ENCODE measurements at regions not wholly inside any gene's neighbourhood (a gene's known extent, or its start where the extent isn't known, plus 50 kb on each side); places are given as distances from the start of the nearest gene placed in this dataset.

GRCh38 chr2:123826729-123827271 is 198.3 kb upstream of the CNTNAP5 start:
- intact Hi-C loops (cut with DNase I): no loop called here
- TF ChIP-seq, protein P1, sequence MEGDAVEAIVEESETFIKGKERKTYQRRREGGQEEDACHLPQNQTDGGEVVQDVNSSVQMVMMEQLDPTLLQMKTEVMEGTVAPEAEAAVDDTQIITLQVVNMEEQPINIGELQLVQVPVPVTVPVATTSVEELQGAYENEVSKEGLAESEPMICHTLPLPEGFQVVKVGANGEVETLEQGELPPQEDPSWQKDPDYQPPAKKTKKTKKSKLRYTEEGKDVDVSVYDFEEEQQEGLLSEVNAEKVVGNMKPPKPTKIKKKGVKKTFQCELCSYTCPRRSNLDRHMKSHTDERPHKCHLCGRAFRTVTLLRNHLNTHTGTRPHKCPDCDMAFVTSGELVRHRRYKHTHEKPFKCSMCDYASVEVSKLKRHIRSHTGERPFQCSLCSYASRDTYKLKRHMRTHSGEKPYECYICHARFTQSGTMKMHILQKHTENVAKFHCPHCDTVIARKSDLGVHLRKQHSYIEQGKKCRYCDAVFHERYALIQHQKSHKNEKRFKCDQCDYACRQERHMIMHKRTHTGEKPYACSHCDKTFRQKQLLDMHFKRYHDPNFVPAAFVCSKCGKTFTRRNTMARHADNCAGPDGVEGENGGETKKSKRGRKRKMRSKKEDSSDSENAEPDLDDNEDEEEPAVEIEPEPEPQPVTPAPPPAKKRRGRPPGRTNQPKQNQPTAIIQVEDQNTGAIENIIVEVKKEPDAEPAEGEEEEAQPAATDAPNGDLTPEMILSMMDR (IDR thresholded peaks at IDR 0.05; ENCODE audit: borderline replicate concordance, extremely low read depth, insufficient read depth): no peak
- Histone ChIP-seq H3K4me3 (ENCODE audit: low read length in 3 of 3) (no peak overlapping the region), H3K9me3 (ENCODE audit: control insufficient read depth in 2 of 3, insufficient read depth in 1 of 3, low read length in 3 of 3) (no peaks in the 10 kb centered on the region), H3K4me1 (ENCODE audit: control insufficient read depth in 2 of 3, insufficient read depth in 2 of 3, low read depth in 1 of 3, low read length in 3 of 3) (no peaks in the 10 kb centered on the region), H3K9ac (ENCODE audit: low read length in 3 of 3) (no peak overlapping the region), H3K27ac (ENCODE audit: low read depth in 2 of 2, low read length in 2 of 2) (no peak overlapping the region), H3K36me3 (ENCODE audit: control insufficient read depth in 2 of 3, insufficient read depth in 3 of 3, low read length in 3 of 3) (no peaks in the 10 kb centered on the region), H3K27me3 (ENCODE audit: control insufficient read depth, insufficient read depth, low read length) (no peaks in the 10 kb centered on the region)
- no peak for FAIRE-seq
- peak in 1 of 5 donors; percentile 70 for DNase-seq

- no peak overlapping the region for H3K9ac ChIP-seq (ENCODE audit: low read length in 3 of 3)
- H3K4me3 ChIP-seq (ENCODE audit: low read length in 3 of 3): no peak overlapping the region
- intact Hi-C loops (cut with DNase I): no loop called here
- no peak for FAIRE-seq
- no peak for DNase-seq
- H3K27me3 ChIP-seq (ENCODE audit: control insufficient read depth, insufficient read depth, low read length): no peaks in the 10 kb centered on the region
- H3K4me1 ChIP-seq (ENCODE audit: control insufficient read depth in 2 of 3, insufficient read depth in 2 of 3, low read depth in 1 of 3, low read length in 3 of 3): no peaks in the 10 kb centered on the region
- H3K36me3 ChIP-seq (ENCODE audit: control insufficient read depth in 2 of 3, insufficient read depth in 3 of 3, low read length in 3 of 3): no peaks in the 10 kb centered on the region
- TF ChIP-seq, protein P1 (IDR thresholded peaks at IDR 0.05; ENCODE audit: borderline replicate concordance, extremely low read depth, insufficient read depth): no peak
- peaks cover 0 to 4% (median 0%) of the 10 kb centered on the region in 3 donors for H3K9me3 ChIP-seq (ENCODE audit: control insufficient read depth in 2 of 3, insufficient read depth in 1 of 3, low read length in 3 of 3)
- no peak overlapping the region for H3K27ac ChIP-seq (ENCODE audit: low read depth in 2 of 2, low read length in 2 of 2)
These were observed 185.8 kb upstream of the CNTNAP5 start for GRCh38 chr2:123839326-123839725.

GRCh38 chr2:123840016-123840415 is 185.1 kb upstream of the CNTNAP5 start:
- Histone ChIP-seq H3K9me3 (ENCODE audit: control insufficient read depth in 2 of 3, insufficient read depth in 1 of 3, low read length in 3 of 3) (peaks cover 0 to 4% (median 0%) of the 10 kb centered on the region in 3 donors), H3K36me3 (ENCODE audit: control insufficient read depth in 2 of 3, insufficient read depth in 3 of 3, low read length in 3 of 3) (no peaks in the 10 kb centered on the region), H3K4me1 (ENCODE audit: control insufficient read depth in 2 of 3, insufficient read depth in 2 of 3, low read depth in 1 of 3, low read length in 3 of 3) (no peaks in the 10 kb centered on the region), H3K27me3 (ENCODE audit: control insufficient read depth, insufficient read depth, low read length) (no peaks in the 10 kb centered on the region), H3K27ac (ENCODE audit: low read depth in 2 of 2, low read length in 2 of 2) (no peak overlapping the region), H3K4me3 (ENCODE audit: low read length in 3 of 3) (no peak overlapping the region), H3K9ac (ENCODE audit: low read length in 3 of 3) (no peak overlapping the region)
- no peak for DNase-seq
- intact Hi-C loops (cut with DNase I): no loop called here
- FAIRE-seq: no peak
- TF ChIP-seq, protein P1 (IDR thresholded peaks at IDR 0.05; ENCODE audit: borderline replicate concordance, extremely low read depth, insufficient read depth): no peak

DNA sequence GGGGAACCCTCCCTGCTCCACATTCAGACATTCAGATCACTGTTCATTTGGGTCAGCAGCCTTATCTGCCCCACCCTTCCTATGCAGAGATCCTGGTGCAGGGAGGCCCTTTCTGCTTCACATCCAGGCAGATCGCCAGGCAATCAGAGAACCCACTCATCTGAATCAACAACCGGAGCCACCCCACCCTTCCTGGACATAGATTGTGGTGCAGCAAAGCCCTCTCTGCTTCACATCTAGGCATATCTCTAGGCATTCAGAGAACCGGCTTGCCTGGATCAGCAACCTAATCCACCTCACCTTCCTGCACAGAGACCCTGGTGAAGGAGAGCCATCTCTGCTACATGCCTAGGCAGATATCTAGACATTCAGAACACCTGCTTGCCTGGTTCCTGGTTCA is 184.5 kb upstream of the CNTNAP5 start:
- no peaks in the 10 kb centered on the region for H3K36me3 ChIP-seq (ENCODE audit: control insufficient read depth in 2 of 3, insufficient read depth in 3 of 3, low read length in 3 of 3)
- intact Hi-C loops (cut with DNase I): no loop called here
- H3K4me1 ChIP-seq (ENCODE audit: control insufficient read depth in 2 of 3, insufficient read depth in 2 of 3, low read depth in 1 of 3, low read length in 3 of 3): no peaks in the 10 kb centered on the region
- peaks cover 0 to 4% (median 0%) of the 10 kb centered on the region in 3 donors for H3K9me3 ChIP-seq (ENCODE audit: control insufficient read depth in 2 of 3, insufficient read depth in 1 of 3, low read length in 3 of 3)
- DNase-seq: no peak
- H3K27me3 ChIP-seq (ENCODE audit: control insufficient read depth, insufficient read depth, low read length): no peaks in the 10 kb centered on the region
- H3K27ac ChIP-seq (ENCODE audit: low read depth in 2 of 2, low read length in 2 of 2): no peak overlapping the region
- no peak overlapping the region for H3K9ac ChIP-seq (ENCODE audit: low read length in 3 of 3)
- H3K4me3 ChIP-seq (ENCODE audit: low read length in 3 of 3): no peak overlapping the region
- no peak for FAIRE-seq
- TF ChIP-seq, protein P1 (IDR thresholded peaks at IDR 0.05; ENCODE audit: borderline replicate concordance, extremely low read depth, insufficient read depth): no peak
